ENCODE measurements at regions not wholly inside any gene's neighbourhood (a gene's known extent, or its start where the extent isn't known, plus 50 kb on each side); places are given as distances from the start of the nearest gene placed in this dataset.
"Not testable (repeated sequence)": the region's sequence is repeated elsewhere in the genome, so short reads cannot be mapped to it uniquely, and the experiment has no call there.

DNA sequence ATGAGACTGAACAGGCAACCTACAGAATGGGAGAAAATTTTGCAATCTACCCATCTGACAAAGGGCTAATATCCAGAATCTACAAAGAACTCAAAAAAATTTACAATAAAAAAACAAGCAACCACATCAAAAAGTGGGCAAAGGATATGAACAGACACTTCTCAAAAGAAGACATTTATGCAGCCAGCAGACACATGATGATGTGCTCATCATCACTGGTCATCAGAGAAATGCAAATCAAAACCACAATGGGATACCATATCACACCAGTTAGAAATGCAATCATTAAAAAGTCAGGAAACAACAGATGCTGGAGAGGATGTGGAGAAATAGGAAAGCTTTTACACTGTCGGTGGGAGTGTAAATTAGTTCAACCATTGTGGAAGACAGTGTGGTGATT is 51.7 kb upstream of the PAXBP1 start:
- not testable (repeated sequence) for DNase-seq

- DNase-seq = no peak
Measured at GRCh38 chr21:32824950-32825349, 53.4 kb upstream of the PAXBP1 start.

DNA sequence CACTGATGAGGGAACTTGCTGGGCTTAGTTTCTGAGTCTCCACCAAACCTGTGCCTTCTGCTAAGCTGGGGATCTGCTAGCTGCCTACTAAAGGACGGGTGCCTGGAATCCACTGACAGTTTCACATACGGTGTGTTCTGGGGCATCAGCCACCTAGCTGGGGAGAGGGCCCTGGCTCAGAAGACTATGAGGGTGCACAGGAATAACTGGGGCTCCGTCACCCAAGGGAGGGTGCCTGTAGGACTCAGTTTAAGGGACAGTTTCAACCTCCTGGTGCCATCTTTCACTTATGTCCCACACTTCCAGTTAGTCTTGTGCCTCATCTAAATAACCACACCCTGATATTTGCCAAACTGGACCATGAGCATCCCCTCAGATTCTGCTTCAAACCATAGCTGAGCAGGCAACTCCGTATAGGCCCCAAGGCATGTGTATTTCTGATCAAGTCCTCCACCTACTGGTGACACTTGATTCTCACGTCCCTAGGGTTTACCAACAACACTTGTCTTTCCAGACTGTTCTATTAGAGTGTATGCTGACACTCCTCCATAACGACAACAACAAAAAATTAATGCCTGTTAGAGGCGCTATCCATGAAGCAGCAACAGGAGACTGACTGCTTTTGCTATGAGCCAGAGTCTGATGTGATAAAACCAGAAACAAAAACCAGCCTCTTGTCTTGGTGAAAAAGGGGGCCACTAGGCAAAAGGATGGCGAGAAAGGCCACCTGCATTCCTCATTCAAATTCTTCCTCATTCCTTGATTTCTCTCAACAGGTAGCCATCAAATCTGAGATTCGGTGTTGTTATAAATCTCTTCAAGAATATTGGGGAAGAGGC is 55.0 kb upstream of the PAXBP1 start:
- DNase-seq = peak; percentile 14 to 54

GRCh38 chr21:32828908-32829307 is 57.4 kb upstream of the PAXBP1 start:
- no peak for DNase-seq

DNA sequence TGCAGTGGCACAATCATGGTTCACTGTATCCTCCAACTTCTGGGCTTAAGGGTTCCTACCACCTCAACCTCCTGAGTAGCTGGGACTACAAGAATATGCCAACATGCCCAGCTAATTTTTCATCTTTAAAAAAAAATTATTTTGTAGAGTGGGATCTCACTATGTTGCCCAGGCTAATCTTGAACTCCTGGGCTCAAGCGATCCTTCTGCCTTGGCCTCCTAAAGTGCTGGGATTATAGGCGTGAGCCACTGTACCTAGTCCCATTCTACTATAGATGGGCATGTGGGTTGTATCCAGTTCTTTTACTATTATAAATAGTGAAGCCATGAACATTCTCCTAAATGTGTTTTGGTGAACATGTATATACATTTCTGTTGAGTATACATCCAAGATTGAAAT is 57.9 kb upstream of the PAXBP1 start:
- no peak for DNase-seq

DNA sequence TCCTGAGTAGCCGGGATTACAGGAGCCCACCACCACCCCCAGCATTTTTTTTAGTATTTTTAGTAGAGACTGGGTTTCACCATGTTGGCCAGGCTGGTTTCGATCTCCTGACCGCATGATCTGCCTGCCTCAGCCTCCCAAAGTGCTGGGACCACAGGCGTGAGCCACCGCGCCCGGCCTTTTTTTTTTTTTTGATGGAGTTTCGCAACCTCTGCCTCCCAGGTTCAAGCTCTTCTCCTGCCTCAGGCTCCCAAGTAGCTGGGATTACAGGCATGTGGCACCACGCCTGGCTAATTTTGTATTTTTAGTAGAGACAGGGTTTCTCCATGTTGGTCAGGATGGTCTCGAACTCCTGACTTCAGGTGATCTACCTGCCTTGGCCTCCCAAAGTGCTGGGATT is 60.2 kb upstream of the PAXBP1 start:
- not testable (repeated sequence) for DNase-seq

DNA sequence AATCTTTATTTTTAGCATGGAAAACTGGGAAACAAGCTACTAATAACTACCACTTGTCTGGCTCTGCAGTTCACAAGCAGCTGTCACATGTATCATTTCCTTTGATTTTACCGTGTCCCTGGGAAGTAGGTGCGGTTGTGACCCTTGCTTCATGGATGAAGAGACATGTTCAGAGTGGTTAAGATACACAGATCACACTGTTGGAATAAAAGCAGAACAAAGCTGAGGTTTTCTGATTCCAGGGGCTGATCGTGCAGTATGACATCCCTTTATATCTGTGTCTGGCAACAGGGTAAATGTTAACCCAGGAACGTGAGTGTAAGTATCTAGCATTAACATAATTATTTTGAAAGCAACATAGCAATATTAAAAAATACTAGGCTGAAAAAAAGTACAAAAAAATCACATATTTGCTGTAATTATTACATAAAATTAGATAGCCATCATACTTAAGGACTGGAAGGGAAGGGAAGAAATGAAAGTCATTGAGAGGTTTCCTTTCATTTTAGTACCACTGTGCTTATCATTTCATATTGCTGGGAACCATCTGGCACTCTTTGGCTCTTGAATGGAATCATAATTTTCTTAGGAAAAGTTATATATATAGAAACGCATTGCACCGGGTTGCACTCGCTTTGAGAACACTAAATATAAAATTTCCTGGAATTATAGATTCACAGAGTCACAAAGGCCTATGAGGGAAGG is 62.8 kb upstream of the PAXBP1 start:
- no peak for DNase-seq

GRCh38 chr21:32834916-32835235 is 63.3 kb upstream of the PAXBP1 start:
- DNase-seq = no peak

DNA sequence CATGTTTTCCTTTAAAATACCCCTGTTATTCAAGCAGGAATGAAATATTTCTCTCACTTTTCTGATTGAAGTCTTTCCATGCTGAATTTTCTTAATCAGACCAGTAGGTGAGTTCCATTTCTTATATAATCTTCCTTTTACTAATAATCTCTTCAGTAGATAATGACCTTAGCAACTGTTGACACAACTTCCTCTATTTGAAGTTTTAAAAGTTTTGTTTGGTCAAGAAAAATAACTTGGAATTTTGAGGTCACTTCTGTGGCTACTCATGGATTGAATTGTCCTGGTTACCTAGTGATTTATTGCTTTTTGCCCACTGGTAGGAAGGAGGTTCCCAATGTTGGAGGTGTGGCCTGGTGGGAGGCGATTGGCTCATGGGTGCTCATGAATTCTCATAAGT is 70.6 kb upstream of the PAXBP1 start:
- DNase-seq = no peak

DNA sequence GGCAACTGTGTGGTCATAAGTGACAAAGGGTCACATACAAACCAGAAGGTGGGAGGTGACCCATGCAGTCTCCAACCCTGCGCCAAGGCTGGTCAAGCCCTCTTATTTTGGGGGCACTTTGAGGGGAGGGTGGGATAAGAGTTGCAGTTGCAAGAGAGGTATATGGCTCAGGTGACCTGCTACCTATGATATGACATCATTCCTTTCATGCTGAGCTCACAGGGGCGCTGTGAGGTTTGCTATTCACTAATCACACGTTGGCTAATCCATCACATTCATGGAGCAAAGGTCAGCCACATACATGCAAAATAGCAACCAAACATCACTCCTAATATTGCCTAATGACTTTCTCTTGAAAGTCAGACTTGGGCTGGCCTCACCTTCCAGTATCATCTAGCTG is 72.0 kb upstream of the PAXBP1 start:
- no peak for DNase-seq

GRCh38 chr21:32844076-32844475 is 72.5 kb upstream of the PAXBP1 start:
- DNase-seq = no peak

DNA sequence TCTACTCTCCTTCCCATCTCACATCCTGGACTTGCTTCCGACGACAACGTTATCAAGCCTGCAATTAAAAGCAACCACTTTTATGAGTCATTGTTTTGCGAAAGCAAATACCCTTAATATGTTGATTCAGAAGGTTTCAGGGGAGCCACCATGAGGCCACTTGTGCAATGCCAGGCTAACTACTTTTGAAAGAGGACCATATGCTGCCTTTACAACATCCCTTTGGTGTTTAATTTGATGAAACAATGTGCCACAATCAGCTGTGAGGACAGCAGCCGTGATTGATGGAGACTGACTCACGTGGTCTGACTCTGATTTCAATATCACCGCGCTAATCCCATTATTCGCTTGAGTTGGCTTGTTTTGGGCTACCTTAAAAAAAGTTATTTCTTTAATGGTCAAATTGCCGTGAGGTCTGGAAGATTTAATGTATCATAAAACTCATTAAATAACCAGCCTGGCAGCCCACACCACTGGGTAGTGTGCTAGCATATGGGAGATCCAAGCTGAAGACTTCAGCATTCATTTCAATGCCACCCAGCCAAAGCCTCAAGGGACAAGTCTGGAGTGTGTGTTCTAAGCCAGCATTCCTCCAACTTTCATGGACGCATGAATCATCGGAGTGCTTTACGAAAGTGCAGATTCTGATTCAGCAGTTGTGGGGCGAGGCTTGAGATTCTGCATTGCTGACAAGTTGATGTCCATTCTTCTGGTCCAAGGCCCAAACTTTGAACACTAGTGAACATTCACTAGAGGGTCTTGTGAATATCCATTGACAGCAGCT is 73.3 kb upstream of the PAXBP1 start:
- no peak for DNase-seq

DNA sequence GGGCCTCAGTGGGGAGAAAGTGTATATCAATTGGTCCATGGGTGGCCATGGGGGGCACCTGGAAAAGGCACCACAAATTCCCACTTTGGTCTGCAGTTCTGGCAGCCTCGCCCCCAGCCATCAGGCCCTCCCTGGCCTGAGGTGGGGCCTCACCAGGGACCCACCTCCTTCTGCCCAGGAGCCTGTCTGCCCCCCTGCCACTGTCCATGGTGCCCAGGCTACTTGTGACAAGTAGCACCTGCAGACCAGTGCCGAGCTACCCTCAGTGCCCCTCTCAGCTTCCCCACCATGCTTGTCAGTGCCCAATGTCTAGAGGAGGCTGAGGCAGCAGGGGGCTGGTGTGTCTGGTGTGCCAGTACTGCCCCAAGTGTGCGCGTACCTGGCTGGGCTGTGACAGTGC is 87.1 kb upstream of the PAXBP1 start:
- DNase-seq = no peak

DNA sequence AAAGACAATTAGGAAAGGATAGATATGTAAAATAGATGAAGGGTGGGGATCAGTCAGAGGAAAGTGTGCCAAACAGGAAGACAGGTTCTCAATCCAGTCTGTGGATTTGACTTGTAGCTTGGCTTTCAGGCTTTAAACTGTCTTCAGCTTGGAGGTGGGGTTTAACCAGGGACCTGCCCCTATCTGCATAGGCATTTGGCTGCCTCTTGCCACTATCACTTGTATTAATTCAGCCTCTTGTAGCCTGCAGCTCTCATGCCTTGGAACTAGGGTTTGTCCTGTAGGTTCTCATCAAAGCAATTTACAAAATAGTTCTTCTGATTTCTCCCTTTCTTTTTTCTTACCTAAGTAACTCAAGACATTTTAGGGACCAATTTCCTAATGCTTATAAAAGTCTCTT is 88.8 kb upstream of the PAXBP1 start:
- DNase-seq = no peak

DNA sequence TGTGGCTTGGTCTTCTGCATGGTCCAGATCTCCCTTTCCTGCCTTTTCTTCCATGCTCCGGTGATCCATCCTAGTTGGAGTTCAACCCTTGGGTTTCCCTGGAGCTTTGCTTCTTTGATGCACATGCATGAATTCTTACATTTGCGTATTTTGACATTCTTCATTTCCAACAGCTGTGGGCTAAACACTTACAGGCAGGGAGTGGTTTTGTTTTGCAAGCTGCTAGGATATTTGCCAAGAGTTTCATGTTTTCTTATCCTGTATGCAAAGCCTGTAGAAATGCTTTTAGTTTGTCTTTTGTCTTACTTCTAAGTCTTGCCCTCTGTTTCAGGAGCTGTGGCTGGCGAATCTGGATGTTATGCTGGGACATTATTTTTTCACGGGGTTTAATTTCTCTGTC is 90.3 kb upstream of the PAXBP1 start:
- no peak for DNase-seq

DNA sequence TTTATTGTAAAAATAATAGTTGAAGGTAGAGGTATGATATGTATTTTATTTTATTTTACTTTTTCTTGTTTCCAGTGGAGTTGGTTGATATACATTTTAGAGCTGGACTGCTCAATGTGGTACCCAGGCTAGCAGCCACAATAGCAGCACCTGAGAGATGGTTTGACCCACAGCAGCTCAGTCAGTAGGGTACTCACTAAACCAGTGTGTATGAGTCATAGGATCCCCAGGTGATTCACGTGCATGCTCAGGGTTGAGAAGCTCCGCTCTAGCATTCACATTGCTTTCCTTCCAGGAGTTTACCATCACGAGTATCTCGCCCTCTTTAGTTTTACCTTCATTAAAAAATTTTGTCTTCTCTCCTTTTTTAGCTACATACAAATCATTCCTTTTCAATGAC is 96.0 kb upstream of the PAXBP1 start:
- DNase-seq = no peak

DNA sequence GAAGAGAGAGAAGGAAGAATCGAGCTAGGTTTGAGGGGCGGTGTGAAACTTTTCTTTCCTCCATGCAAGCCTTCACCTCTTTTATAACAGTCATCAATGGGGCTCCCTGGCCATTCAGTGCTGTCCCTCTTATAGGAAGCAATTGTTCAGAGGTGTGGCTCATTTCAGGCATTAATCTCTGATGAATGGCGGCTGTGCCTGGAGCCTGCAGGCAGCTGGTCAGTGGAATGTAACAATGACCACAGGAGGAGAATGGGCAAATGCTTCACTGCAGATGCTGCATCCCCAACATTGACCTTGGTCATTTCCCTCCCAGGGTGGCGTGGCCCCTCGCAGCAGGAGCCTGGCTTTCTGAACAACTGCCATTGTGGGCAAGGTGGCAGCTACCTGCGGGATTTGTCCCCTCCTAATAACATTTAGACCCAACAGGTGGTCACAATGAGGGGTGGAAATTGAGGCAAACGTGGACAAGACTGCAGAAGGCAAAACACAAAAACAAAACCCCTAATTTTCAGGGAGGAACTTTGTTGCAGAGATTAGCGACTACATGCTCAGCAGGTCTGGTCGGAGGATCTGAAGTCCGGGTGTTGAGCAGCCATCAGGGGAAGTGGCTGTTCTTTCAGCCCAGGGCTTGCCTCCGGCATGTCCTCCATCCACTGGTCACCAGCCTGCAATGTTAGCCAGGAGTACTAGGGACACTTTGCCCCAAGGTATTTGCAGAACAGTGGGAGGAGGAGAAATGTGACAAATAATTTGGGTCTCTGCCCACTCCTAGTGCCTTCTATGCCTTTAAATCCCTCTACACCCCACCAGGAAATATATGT is 97.3 kb upstream of the PAXBP1 start:
- DNase-seq = no peak

DNA sequence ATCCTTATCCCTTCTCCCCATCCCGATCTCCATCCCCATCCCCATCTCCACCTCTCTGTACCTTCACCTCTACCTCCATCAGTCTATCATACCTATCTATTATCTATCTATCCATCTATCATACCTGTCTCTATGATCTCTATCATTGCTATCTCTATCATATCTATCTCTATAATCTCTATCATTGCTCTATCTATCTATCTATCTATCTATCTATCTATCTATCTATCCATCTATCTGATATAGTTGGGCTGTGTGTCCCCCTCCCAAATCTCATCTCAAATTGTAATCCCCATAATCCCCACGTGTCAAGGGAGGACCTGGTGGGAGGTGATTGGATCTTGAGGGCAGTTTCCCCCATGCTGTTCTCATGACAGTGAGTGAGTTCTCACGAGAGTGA is 97.9 kb upstream of the PAXBP1 start:
- DNase-seq = no peak

DNA sequence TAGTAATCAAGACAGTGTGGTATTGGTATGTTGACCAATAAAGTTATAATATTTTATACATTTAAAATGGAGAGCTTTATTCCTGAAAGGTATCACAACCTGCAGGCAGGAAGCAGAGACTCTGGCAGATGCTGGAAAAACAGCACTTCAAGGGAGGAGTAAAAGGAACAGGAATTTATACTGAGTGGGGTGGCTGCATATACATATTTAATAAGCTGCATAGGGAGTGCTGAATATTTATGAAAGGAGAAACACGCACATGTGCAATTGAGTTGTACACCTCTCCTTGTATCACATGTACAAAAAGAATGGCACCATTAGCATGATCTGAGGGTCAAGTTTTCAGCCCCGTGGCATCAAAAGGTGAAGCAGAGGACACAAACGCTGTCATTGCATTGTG is 104.9 kb upstream of the PAXBP1 start:
- DNase-seq = no peak

GRCh38 chr21:32877888-32878287 is 106.3 kb upstream of the PAXBP1 start:
- DNase-seq = not testable (repeated sequence)

- DNase-seq = no peak
Measured at GRCh38 chr21:32878661-32879060, 107.1 kb upstream of the PAXBP1 start.

DNA sequence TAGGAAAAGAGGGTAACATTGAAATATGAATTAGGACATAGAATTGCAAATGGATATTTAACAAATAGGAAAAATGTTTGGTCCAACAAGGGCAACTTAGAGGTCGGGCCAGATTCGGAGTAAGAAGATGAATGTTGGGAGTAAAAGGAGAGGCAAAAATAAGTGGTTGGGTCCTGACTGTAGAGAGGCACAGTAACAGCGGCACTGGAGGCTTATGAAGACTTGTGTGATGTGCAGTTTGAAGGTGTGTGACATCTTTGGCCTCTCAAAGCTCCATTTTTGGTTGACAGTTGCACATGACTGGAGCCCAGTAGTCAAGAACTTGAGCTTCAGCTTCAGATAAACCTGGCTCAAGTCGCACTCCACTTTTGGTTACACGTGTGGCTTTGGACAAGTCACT is 109.9 kb upstream of the PAXBP1 start:
- DNase-seq = no peak

DNA sequence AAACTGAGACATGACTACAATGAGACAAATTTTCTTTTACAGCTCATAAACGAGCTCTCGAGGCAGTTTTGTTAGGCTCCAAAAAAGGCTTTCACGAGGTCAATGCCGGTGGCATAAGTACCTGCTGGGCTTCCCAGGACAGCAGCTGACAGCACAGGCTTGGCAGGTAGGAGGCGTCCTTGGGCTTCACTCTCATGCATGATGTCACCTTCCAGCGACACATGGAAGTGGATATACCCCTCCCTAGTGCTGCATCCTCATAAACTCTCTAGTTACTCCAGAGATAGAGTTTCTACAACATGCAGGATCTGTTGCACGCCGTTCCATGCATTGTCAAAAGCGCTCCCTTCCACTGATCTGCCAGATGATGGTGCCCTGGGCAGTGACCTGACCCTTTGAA is 112.5 kb upstream of the PAXBP1 start:
- no peak for DNase-seq

Measured in CD4-positive, alpha-beta T cell treated with Interferon alpha-2 for 1 hour (primary cell).